NCI-H510A (cell line): ENCODE measurements at regions not wholly inside any gene's neighbourhood (a gene's known extent, or its start where the extent isn't known, plus 50 kb on each side); places are given as distances from the start of the nearest gene placed in this dataset.
"Not testable (repeated sequence)": the region's sequence is repeated elsewhere in the genome, so short reads cannot be mapped to it uniquely, and the experiment has no call there.

Experiments
- DNase-seq: peaks from one replicate; lab custom pipeline; 2025; lab: John Stamatoyannopoulos, UW

- no peak for DNase-seq
Observed at GRCh38 chr5:6273749-6274148, 104.6 kb downstream of the MED10 start.

GRCh38 chr5:6273090-6273735 lies 105.1 kb downstream of the MED10 start:
- no peak for DNase-seq

- no peak for DNase-seq
Observed at GRCh38 chr5:6269925-6270324, 108.4 kb downstream of the MED10 start.

- DNase-seq = no peak
Observed at GRCh38 chr5:6266671-6267197, 111.6 kb downstream of the MED10 start.

GRCh38 chr5:6264394-6264793 lies 114.0 kb downstream of the MED10 start:
- no peak for DNase-seq

GRCh38 chr5:6262651-6263363 lies 115.5 kb downstream of the MED10 start:
- DNase-seq = no peak

GRCh38 chr5:6261668-6262067 lies 116.7 kb downstream of the MED10 start:
- no peak for DNase-seq

GRCh38 chr5:6261256-6261655 lies 117.1 kb downstream of the MED10 start:
- no peak for DNase-seq

GRCh38 chr5:6260846-6261245 lies 117.5 kb downstream of the MED10 start:
- DNase-seq = no peak

- no peak for DNase-seq
Observed at GRCh38 chr5:6256901-6257300, 121.4 kb downstream of the MED10 start.

GRCh38 chr5:6255956-6256355 lies 122.4 kb downstream of the MED10 start:
- DNase-seq = no peak

GRCh38 chr5:6253846-6254245 lies 124.5 kb downstream of the MED10 start:
- DNase-seq = no peak

- DNase-seq = no peak
Observed at GRCh38 chr5:6253281-6253680, 125.1 kb downstream of the MED10 start.

GRCh38 chr5:6252581-6252980 lies 125.8 kb downstream of the MED10 start:
- DNase-seq = no peak

GRCh38 chr5:6251565-6252102 lies 126.7 kb downstream of the MED10 start:
- DNase-seq = no peak

- DNase-seq = no peak
Observed at GRCh38 chr5:6250121-6250520, 128.2 kb downstream of the MED10 start.

GRCh38 chr5:6248132-6248531 lies 130.2 kb downstream of the MED10 start:
- DNase-seq = no peak

GRCh38 chr5:6246820-6247437 lies 131.4 kb downstream of the MED10 start:
- no peak for DNase-seq

GRCh38 chr5:6244339-6244714 lies 134.0 kb downstream of the MED10 start:
- DNase-seq = no peak

GRCh38 chr5:6243706-6244338 lies 134.5 kb downstream of the MED10 start:
- DNase-seq = no peak

- DNase-seq = not testable (repeated sequence)
Observed at GRCh38 chr5:6241056-6241455, 137.3 kb downstream of the MED10 start.

- DNase-seq = no peak
Observed at GRCh38 chr5:6236858-6237481, 141.4 kb downstream of the MED10 start.
